ENCODE measurements at regions not wholly inside any gene's neighbourhood (a gene's known extent, or its start where the extent isn't known, plus 50 kb on each side); places are given as distances from the start of the nearest gene placed in this dataset.

- peak; percentile 11 for DNase-seq (ENCODE audit: low read depth)
- no peak overlapping the region for H3K4me3 ChIP-seq (ENCODE audit: control insufficient read depth, low read depth, low read length)
- no peak for TF ChIP-seq CTCF (IDR thresholded peaks at IDR 0.05; ENCODE audit: control insufficient read depth, insufficient read depth, low read depth, low read length, missing control alignments)
Observed at GRCh38 chr6:105839266-105839665, 246.9 kb upstream of the PRDM1 start.

GRCh38 chr6:105838171-105838570 lies 248.0 kb upstream of the PRDM1 start:
- TF ChIP-seq CTCF (IDR thresholded peaks at IDR 0.05; ENCODE audit: control insufficient read depth, insufficient read depth, low read depth, low read length, missing control alignments) = no peak
- no peak overlapping the region for H3K4me3 ChIP-seq (ENCODE audit: control insufficient read depth, low read depth, low read length)
- DNase-seq (ENCODE audit: low read depth) = peak; percentile 62

- no peak for DNase-seq (ENCODE audit: low read depth)
- H3K4me3 ChIP-seq (ENCODE audit: control insufficient read depth, low read depth, low read length) = no peak overlapping the region
- TF ChIP-seq CTCF (IDR thresholded peaks at IDR 0.05; ENCODE audit: control insufficient read depth, insufficient read depth, low read depth, low read length, missing control alignments) = no peak
Observed at GRCh38 chr6:105836889-105837288, 249.2 kb upstream of the PRDM1 start.

GRCh38 chr6:105836379-105836778 lies 249.8 kb upstream of the PRDM1 start:
- TF ChIP-seq CTCF (IDR thresholded peaks at IDR 0.05; ENCODE audit: control insufficient read depth, insufficient read depth, low read depth, low read length, missing control alignments) = no peak
- no peak for DNase-seq (ENCODE audit: low read depth)
- no peak overlapping the region for H3K4me3 ChIP-seq (ENCODE audit: control insufficient read depth, low read depth, low read length)

- no peak overlapping the region for H3K4me3 ChIP-seq (ENCODE audit: control insufficient read depth, low read depth, low read length)
- peak; percentile 28 for TF ChIP-seq CTCF (IDR thresholded peaks at IDR 0.05; ENCODE audit: control insufficient read depth, insufficient read depth, low read depth, low read length, missing control alignments)
- DNase-seq (ENCODE audit: low read depth) = no peak
Observed at GRCh38 chr6:105835373-105835772, 250.8 kb upstream of the PRDM1 start.

- no peak for DNase-seq (ENCODE audit: low read depth)
- TF ChIP-seq CTCF (IDR thresholded peaks at IDR 0.05; ENCODE audit: control insufficient read depth, insufficient read depth, low read depth, low read length, missing control alignments) = no peak
Observed at GRCh38 chr6:105833959-105834947, 251.9 kb upstream of the PRDM1 start.

More at GRCh38 chr6:105833959-105834947, 251.9 kb upstream of the PRDM1 start:
- H3K4me3 ChIP-seq (ENCODE audit: control insufficient read depth, low read depth, low read length) = no peak overlapping the region

All from AG09309 (cell line).